ENCODE measurements at regions not wholly inside any gene's neighbourhood (a gene's known extent, or its start where the extent isn't known, plus 50 kb on each side); places are given as distances from the start of the nearest gene placed in this dataset.

DNA sequence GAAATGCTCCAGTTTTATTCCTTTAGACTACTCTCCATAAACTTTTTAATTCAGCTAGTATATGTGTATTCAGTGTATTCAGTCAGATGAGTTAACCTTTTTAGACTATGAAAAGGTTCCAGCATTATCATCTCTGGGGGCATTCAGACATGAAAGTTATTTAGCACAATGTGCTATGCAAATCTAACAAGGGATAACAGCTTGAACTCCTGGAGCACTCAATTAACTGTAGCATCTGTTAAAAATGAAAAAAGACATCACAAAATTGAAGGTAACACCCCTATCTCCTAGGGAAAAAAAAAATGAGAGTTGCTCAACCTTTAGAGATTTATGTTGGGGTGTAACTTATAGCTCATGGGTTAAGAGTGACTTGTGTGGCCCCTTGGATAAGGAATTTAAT lies 211.5 kb downstream of the PHLDA1 start:
- TF ChIP-seq POLR2AphosphoS5 (IDR thresholded peaks at IDR 0.05; ENCODE audit: low read depth, low read length) (no peak), SIN3A (IDR thresholded peaks at IDR 0.05; ENCODE audit: borderline replicate concordance, insufficient read depth, low read length) (no peak), FOXP2 (optimal IDR thresholded peaks at IDR 0.05; ENCODE audit: borderline replicate concordance, extremely low read depth, extremely low read length, insufficient read depth) (no peak), TAF1 (IDR thresholded peaks at IDR 0.05; ENCODE audit: borderline replicate concordance, insufficient read depth, low read length) (no peak)
- TF ChIP-seq, protein P1, sequence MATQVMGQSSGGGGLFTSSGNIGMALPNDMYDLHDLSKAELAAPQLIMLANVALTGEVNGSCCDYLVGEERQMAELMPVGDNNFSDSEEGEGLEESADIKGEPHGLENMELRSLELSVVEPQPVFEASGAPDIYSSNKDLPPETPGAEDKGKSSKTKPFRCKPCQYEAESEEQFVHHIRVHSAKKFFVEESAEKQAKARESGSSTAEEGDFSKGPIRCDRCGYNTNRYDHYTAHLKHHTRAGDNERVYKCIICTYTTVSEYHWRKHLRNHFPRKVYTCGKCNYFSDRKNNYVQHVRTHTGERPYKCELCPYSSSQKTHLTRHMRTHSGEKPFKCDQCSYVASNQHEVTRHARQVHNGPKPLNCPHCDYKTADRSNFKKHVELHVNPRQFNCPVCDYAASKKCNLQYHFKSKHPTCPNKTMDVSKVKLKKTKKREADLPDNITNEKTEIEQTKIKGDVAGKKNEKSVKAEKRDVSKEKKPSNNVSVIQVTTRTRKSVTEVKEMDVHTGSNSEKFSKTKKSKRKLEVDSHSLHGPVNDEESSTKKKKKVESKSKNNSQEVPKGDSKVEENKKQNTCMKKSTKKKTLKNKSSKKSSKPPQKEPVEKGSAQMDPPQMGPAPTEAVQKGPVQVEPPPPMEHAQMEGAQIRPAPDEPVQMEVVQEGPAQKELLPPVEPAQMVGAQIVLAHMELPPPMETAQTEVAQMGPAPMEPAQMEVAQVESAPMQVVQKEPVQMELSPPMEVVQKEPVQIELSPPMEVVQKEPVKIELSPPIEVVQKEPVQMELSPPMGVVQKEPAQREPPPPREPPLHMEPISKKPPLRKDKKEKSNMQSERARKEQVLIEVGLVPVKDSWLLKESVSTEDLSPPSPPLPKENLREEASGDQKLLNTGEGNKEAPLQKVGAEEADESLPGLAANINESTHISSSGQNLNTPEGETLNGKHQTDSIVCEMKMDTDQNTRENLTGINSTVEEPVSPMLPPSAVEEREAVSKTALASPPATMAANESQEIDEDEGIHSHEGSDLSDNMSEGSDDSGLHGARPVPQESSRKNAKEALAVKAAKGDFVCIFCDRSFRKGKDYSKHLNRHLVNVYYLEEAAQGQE (IDR thresholded peaks at IDR 0.05; ENCODE audit: insufficient read depth in 1 of 2, low read depth in 2 of 2, low read length in 2 of 2), result no peak

DNA sequence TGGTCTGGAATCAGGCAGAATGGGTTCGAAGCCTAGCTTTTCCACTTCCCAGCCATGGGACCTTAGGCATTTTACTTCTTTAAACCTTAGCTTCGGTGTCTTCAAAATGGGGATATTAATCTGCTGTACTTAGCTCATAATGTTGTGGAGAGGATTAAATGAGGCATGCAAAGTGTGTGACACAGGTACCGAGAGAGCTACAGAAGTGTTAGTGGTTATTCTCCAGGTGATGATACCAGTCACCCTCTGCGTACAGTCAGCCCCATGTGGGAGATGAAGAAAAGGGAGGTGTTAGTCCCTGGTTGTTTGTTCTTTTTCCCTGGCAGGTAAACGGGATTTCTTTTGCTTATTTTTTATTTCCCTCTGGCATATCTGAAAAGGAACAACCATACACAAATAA lies 212.1 kb downstream of the PHLDA1 start:
- TF ChIP-seq FOXP2 (optimal IDR thresholded peaks at IDR 0.05; ENCODE audit: borderline replicate concordance, extremely low read depth, extremely low read length, insufficient read depth) (no peak), POLR2AphosphoS5 (IDR thresholded peaks at IDR 0.05; ENCODE audit: low read depth, low read length) (no peak)

DNA sequence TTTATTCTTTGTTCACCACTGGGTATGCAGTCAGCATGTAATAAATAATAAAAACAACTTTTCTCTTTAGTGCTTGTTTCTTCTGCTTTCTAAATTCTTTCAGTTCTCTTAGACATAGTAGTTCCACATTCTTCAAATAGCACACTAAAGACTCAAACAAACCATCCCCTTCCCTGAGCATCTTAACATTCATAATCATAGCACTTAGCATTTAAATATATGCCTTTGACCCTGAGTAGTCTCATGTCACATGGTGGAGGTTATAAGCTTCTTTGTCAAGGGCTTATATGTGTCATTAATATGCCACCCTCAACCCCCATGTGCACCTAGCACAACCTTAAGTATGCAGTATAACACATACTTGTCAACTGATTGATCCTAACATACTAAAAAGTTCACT lies 212.7 kb downstream of the PHLDA1 start:
- no peak for TF ChIP-seq FOXP2 (optimal IDR thresholded peaks at IDR 0.05; ENCODE audit: borderline replicate concordance, extremely low read depth, extremely low read length, insufficient read depth)
- TF ChIP-seq, protein P1 (IDR thresholded peaks at IDR 0.05; ENCODE audit: insufficient read depth in 1 of 2, low read depth in 2 of 2, low read length in 2 of 2), result no peak

DNA sequence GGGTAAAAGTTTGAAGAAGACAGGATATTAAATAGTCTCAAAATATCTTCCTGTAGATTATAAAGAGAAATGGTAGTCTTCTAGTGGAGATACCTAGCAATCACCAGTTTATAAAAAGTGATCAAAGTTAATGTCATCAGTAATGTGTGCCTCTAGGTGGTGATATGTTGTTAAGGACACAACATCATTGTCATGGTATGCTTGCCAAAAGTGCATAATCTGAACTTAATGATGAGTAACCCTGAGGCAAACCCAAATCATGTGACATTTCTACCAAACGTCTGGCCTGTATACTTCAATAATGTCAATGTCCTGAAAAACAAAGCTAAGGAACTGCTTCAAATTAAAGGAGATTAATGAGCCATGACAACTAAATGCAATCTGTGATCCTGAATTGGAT lies 214.7 kb downstream of the PHLDA1 start:
- no peak for TF ChIP-seq SIN3A (IDR thresholded peaks at IDR 0.05; ENCODE audit: borderline replicate concordance, insufficient read depth, low read length)
- TF ChIP-seq, protein P1 (IDR thresholded peaks at IDR 0.05; ENCODE audit: insufficient read depth in 1 of 2, low read depth in 2 of 2, low read length in 2 of 2), result no peak
- TF ChIP-seq FOXP2 (optimal IDR thresholded peaks at IDR 0.05; ENCODE audit: borderline replicate concordance, extremely low read depth, extremely low read length, insufficient read depth), result no peak
- no peak for TF ChIP-seq TAF1 (IDR thresholded peaks at IDR 0.05; ENCODE audit: borderline replicate concordance, insufficient read depth, low read length)
- no peak for TF ChIP-seq POLR2AphosphoS5 (IDR thresholded peaks at IDR 0.05; ENCODE audit: low read depth, low read length)

DNA sequence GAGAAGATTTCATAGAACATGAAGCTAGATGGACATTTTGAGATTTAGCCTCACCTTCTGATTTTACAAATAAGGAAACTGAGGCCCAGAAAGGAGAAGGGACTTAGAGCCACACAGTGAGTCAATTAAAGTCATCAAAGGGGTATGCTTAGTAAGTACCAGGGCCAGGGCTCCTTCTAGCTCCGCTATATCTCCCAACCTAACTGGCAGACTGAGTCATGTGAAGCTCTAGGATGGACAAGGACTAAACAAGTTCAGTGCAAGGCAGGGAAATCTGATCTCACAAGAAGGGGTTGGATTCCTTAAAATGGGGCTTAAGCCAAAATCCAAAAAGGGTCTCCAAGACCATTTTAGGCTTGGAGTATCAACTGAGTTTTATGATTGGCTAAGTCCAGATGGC lies 215.8 kb downstream of the PHLDA1 start:
- TF ChIP-seq, protein P1 (IDR thresholded peaks at IDR 0.05; ENCODE audit: insufficient read depth in 1 of 2, low read depth in 2 of 2, low read length in 2 of 2), result no peak
- TF ChIP-seq FOXP2 (optimal IDR thresholded peaks at IDR 0.05; ENCODE audit: borderline replicate concordance, extremely low read depth, extremely low read length, insufficient read depth) (no peak), SIN3A (IDR thresholded peaks at IDR 0.05; ENCODE audit: borderline replicate concordance, insufficient read depth, low read length) (no peak), POLR2AphosphoS5 (IDR thresholded peaks at IDR 0.05; ENCODE audit: low read depth, low read length) (no peak), TAF1 (IDR thresholded peaks at IDR 0.05; ENCODE audit: borderline replicate concordance, insufficient read depth, low read length) (no peak)

Data from PFSK-1 (cell line).